NCI-H226 (cell line): ENCODE measurements at regions not wholly inside any gene's neighbourhood (a gene's known extent, or its start where the extent isn't known, plus 50 kb on each side); places are given as distances from the start of the nearest gene placed in this dataset.

Experiments
- DNase-seq: peaks from one replicate; pipeline ENCODE4 v3.0.0-alpha.2; 2015

- DNase-seq, result no peak
Measured at GRCh38 chr20:60976139-60976538, 275.9 kb upstream of the CDH4 start.

- DNase-seq, result no peak
Measured at GRCh38 chr20:60976913-60977312, 275.1 kb upstream of the CDH4 start.

GRCh38 chr20:60977901-60978300 lies 274.2 kb upstream of the CDH4 start:
- DNase-seq, result no peak

- no peak for DNase-seq
Measured at GRCh38 chr20:60984666-60985065, 267.4 kb upstream of the CDH4 start.

- DNase-seq, result no peak
Measured at GRCh38 chr20:60986506-60987156, 265.4 kb upstream of the CDH4 start.

GRCh38 chr20:60990061-60990460 lies 262.0 kb upstream of the CDH4 start:
- DNase-seq, result no peak

GRCh38 chr20:60990643-60991042 lies 261.4 kb upstream of the CDH4 start:
- no peak for DNase-seq

- no peak for DNase-seq
Measured at GRCh38 chr20:60993433-60994044, 258.5 kb upstream of the CDH4 start.

GRCh38 chr20:60999250-60999649 lies 252.8 kb upstream of the CDH4 start:
- no peak for DNase-seq

GRCh38 chr20:61002090-61002489 lies 250.0 kb upstream of the CDH4 start:
- no peak for DNase-seq

GRCh38 chr20:61014491-61014890 lies 237.6 kb upstream of the CDH4 start:
- no peak for DNase-seq

- DNase-seq, result no peak
Measured at GRCh38 chr20:61015602-61016001, 236.5 kb upstream of the CDH4 start.

- no peak for DNase-seq
Measured at GRCh38 chr20:61019322-61019721, 232.7 kb upstream of the CDH4 start.

- no peak for DNase-seq
Measured at GRCh38 chr20:61023612-61024011, 228.4 kb upstream of the CDH4 start.

GRCh38 chr20:61024390-61024789 lies 227.7 kb upstream of the CDH4 start:
- no peak for DNase-seq

- no peak for DNase-seq
Measured at GRCh38 chr20:61025536-61025935, 226.5 kb upstream of the CDH4 start.

GRCh38 chr20:61026173-61026572 lies 225.9 kb upstream of the CDH4 start:
- DNase-seq, result no peak

- no peak for DNase-seq
Measured at GRCh38 chr20:61026731-61027130, 225.3 kb upstream of the CDH4 start.

- DNase-seq, result no peak
Measured at GRCh38 chr20:61027218-61027617, 224.8 kb upstream of the CDH4 start.

- no peak for DNase-seq
Measured at GRCh38 chr20:61030130-61030529, 221.9 kb upstream of the CDH4 start.

- DNase-seq, result no peak
Measured at GRCh38 chr20:61031101-61031830, 220.8 kb upstream of the CDH4 start.

GRCh38 chr20:61037498-61037897 lies 214.6 kb upstream of the CDH4 start:
- DNase-seq, result no peak

GRCh38 chr20:61041481-61041880 lies 210.6 kb upstream of the CDH4 start:
- DNase-seq, result no peak
